IPS-20b (cell line): ENCODE measurements at regions not wholly inside any gene's neighbourhood (a gene's known extent, or its start where the extent isn't known, plus 50 kb on each side); places are given as distances from the start of the nearest gene placed in this dataset.

ENCODE experiments used
- H3K27ac ChIP-seq: one replicate; pipeline ENCODE4 v1.5.1; 2013; ENCODE audit warnings: low read length
- H3K27me3 ChIP-seq: 2 replicates; pipeline ENCODE4 v1.6.1; 2013; ENCODE audit warnings: mild to moderate bottlenecking, low read length, inconsistent platforms; ENCODE audit not compliant: insufficient read depth
- H3K36me3 ChIP-seq: 2 replicates; pipeline ENCODE4 v1.6.1; 2013; ENCODE audit warnings: low read depth, mild to moderate bottlenecking, inconsistent platforms, low read length, moderate library complexity; ENCODE audit not compliant: insufficient read depth
- H3K4me1 ChIP-seq: 2 replicates; pipeline ENCODE4 v1.6.1; 2013; ENCODE audit warnings: mild to moderate bottlenecking, control low read depth, inconsistent platforms, low read length, moderate library complexity; ENCODE audit not compliant: insufficient read depth
- H3K4me3 ChIP-seq: 2 replicates; pipeline ENCODE4 v1.5.1; 2013; ENCODE audit warnings: mild to moderate bottlenecking, low read length, inconsistent platforms
- H3K9ac ChIP-seq: 2 replicates; pipeline ENCODE4 v1.6.1; 2013; ENCODE audit warnings: low read depth, mild to moderate bottlenecking, inconsistent platforms, low read length, moderate library complexity
- H3K9me3 ChIP-seq: 2 replicates; pipeline ENCODE4 v1.6.1; 2013; ENCODE audit warnings: mild to moderate bottlenecking, low read depth, low read length, inconsistent platforms; ENCODE audit not compliant: insufficient read depth

GRCh38 chrX:20857746-20858145 is 516.5 kb upstream of the CNKSR2 start:
- Histone ChIP-seq H3K4me1 (peaks cover 4% of the 10 kb centered on the region), H3K9me3 (peaks cover 8% of the 10 kb centered on the region), H3K9ac (no peak overlapping the region), H3K36me3 (no peaks in the 10 kb centered on the region), H3K4me3 (no peak overlapping the region), H3K27ac (no peak overlapping the region), H3K27me3 (no peaks in the 10 kb centered on the region)

GRCh38 chrX:20838477-20838876 is 535.7 kb upstream of the CNKSR2 start:
- no peaks in the 10 kb centered on the region for H3K4me1 ChIP-seq
- H3K9ac ChIP-seq, result no peak overlapping the region
- H3K4me3 ChIP-seq, result no peak overlapping the region
- peaks cover 6% of the 10 kb centered on the region for H3K9me3 ChIP-seq
- H3K27ac ChIP-seq, result no peak overlapping the region
- no peaks in the 10 kb centered on the region for H3K27me3 ChIP-seq
- H3K36me3 ChIP-seq, result no peaks in the 10 kb centered on the region

GRCh38 chrX:20829665-20830491 is 544.3 kb upstream of the CNKSR2 start:
- H3K9ac ChIP-seq, result no peak overlapping the region
- H3K9me3 ChIP-seq, result no peaks in the 10 kb centered on the region
- no peaks in the 10 kb centered on the region for H3K27me3 ChIP-seq
- no peak overlapping the region for H3K4me3 ChIP-seq
- H3K36me3 ChIP-seq, result no peaks in the 10 kb centered on the region
- H3K27ac ChIP-seq, result no peak overlapping the region
- no peaks in the 10 kb centered on the region for H3K4me1 ChIP-seq

- H3K27ac ChIP-seq, result no peak overlapping the region
- H3K27me3 ChIP-seq, result no peaks in the 10 kb centered on the region
- no peak overlapping the region for H3K4me3 ChIP-seq
- no peaks in the 10 kb centered on the region for H3K4me1 ChIP-seq
- no peak overlapping the region for H3K9ac ChIP-seq
- H3K9me3 ChIP-seq, result no peaks in the 10 kb centered on the region
- H3K36me3 ChIP-seq, result no peaks in the 10 kb centered on the region
Observed at GRCh38 chrX:20825984-20826383, 548.2 kb upstream of the CNKSR2 start.

- no peaks in the 10 kb centered on the region for H3K4me1 ChIP-seq
- no peak overlapping the region for H3K4me3 ChIP-seq
- H3K9ac ChIP-seq, result no peak overlapping the region
- H3K9me3 ChIP-seq, result no peaks in the 10 kb centered on the region
- H3K36me3 ChIP-seq, result no peaks in the 10 kb centered on the region
- no peaks in the 10 kb centered on the region for H3K27me3 ChIP-seq
- no peak overlapping the region for H3K27ac ChIP-seq
Observed at GRCh38 chrX:20803971-20804370, 537.3 kb upstream of the RPS6KA3 start.

DNA sequence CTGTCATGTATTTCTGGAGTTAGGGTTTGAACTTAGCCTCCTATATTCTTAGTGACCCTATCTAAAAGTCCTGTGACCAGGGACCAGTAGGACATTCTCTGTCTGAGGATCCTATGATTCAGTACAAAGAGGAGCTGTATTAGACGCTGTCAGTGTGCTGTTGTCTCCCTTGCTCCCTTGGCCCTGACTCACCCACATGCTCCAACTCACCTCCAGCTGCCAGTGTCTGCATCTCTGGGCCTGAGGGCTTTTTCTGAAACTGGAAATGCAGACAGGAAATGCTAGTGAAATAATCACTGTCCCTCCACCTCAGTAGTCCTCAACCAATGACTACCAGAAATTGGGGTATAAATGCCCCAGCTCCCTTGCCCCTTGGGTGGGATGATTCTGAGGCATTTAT is 535.3 kb upstream of the RPS6KA3 start:
- Histone ChIP-seq H3K4me3 (no peak overlapping the region), H3K27ac (no peak overlapping the region), H3K27me3 (no peaks in the 10 kb centered on the region), H3K36me3 (no peaks in the 10 kb centered on the region), H3K9ac (no peak overlapping the region), H3K9me3 (no peaks in the 10 kb centered on the region), H3K4me1 (no peaks in the 10 kb centered on the region)

GRCh38 chrX:20796450-20796849 is 529.7 kb upstream of the RPS6KA3 start:
- Histone ChIP-seq H3K27ac (no peak overlapping the region), H3K27me3 (no peaks in the 10 kb centered on the region), H3K9ac (no peak overlapping the region)

DNA sequence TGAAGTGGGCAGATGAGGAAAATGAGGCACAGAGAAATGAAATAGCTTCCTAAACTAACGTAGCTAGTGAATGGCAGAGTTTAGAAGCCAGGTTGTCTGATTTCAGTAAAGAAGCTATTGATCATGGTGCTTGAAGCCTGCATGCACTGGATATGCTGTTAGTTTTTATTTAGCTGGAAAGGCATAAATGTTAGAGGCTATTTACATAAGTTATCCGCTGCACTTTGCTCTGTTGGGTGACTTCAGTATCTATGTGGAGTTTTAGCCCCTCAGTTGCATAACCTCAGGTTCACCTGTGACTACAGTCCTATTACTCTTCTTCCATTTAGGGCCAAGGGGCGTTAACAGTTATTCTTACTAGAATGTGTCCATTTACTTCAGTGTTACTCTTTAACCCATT is 522.4 kb upstream of the RPS6KA3 start:
- Histone ChIP-seq H3K4me1 (no peaks in the 10 kb centered on the region), H3K4me3 (no peak overlapping the region), H3K27ac (no peak overlapping the region), H3K27me3 (no peaks in the 10 kb centered on the region), H3K36me3 (no peaks in the 10 kb centered on the region), H3K9ac (no peak overlapping the region), H3K9me3 (no peaks in the 10 kb centered on the region)

More at GRCh38 chrX:20796450-20796849, 529.7 kb upstream of the RPS6KA3 start:
- Histone ChIP-seq H3K4me3 (no peak overlapping the region), H3K36me3 (no peaks in the 10 kb centered on the region), H3K9me3 (no peaks in the 10 kb centered on the region), H3K4me1 (no peaks in the 10 kb centered on the region)

DNA sequence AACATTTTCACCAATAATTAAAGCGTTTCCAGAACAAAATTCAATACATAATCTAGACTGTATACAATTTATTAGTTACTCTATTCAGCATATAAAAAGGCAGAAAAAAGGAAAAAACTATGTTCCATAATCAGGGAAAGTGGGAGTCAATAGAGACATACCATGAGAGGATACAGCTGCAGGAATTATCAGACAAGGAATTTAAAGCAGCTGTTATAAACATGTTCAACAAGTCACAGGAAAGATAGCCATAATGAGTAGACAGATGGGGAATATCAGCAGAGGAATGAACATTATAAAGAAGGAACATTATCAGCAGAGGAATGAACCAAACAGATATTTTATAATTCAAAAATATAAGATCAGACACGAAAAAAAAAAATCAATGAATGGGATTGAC is 500.6 kb upstream of the RPS6KA3 start:
- no peaks in the 10 kb centered on the region for H3K4me1 ChIP-seq
- H3K9ac ChIP-seq, result no peak overlapping the region
- no peak overlapping the region for H3K27ac ChIP-seq

DNA sequence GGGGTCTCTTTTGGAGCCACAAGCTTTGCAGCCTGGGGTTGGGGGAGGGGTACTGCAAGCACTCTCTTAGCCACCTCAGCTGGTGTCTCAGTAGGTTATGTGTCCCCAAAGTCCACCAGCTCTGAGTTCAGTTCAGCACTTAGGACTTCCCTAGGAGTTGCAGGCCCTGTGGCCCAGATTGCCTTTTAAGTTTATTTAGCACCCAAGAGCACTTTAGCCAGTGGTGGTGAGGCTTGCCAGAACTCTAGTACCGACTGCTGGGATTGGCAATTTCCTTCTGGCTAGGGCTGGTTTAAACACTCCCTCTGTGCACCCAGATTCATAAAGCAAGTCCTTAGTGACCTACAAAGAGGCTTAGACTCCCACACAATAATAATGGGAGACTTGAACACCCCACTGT is 489.9 kb upstream of the RPS6KA3 start:
- Histone ChIP-seq H3K27ac (no peak overlapping the region), H3K36me3 (no peaks in the 10 kb centered on the region), H3K4me3 (no peak overlapping the region), H3K4me1 (no peaks in the 10 kb centered on the region), H3K9me3 (no peaks in the 10 kb centered on the region), H3K27me3 (no peaks in the 10 kb centered on the region), H3K9ac (no peak overlapping the region)

More for the DNA sequence above, 500.6 kb upstream of the RPS6KA3 start:
- no peaks in the 10 kb centered on the region; the same call in 1 of the 2 replicates for H3K9me3 ChIP-seq
- no peaks in the 10 kb centered on the region for H3K36me3 ChIP-seq
- no peaks in the 10 kb centered on the region for H3K27me3 ChIP-seq
- no peak overlapping the region for H3K4me3 ChIP-seq

DNA sequence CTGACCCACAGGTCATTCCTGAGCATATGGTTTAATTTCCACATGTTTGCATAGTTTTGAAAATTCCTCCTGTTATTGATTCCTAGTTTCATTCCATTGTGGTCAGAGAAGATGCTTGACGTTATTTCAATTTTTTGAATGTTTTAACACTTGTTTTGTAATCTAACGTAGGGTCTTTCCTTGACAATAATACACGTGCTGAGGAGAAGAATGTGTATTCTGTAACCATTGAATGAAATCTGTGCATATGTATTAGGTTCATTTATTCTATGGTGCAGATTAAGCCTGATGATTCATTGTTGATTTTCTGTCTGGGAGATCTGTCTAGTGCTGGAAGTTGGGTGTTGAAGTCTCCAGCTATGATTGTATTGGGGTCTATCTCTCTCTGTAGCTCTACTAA is 486.4 kb upstream of the RPS6KA3 start:
- Histone ChIP-seq H3K4me3 (no peak overlapping the region), H3K9me3 (no peaks in the 10 kb centered on the region), H3K27ac (no peak overlapping the region), H3K4me1 (no peaks in the 10 kb centered on the region), H3K27me3 (no peaks in the 10 kb centered on the region), H3K9ac (no peak overlapping the region), H3K36me3 (no peaks in the 10 kb centered on the region)

- no peak overlapping the region for H3K9ac ChIP-seq
- no peaks in the 10 kb centered on the region for H3K36me3 ChIP-seq
- no peaks in the 10 kb centered on the region for H3K4me1 ChIP-seq
- H3K27me3 ChIP-seq, result no peaks in the 10 kb centered on the region
- no peak overlapping the region for H3K27ac ChIP-seq
- H3K4me3 ChIP-seq, result no peak overlapping the region
- H3K9me3 ChIP-seq, result no peaks in the 10 kb centered on the region
Observed at GRCh38 chrX:20746690-20747089, 480.0 kb upstream of the RPS6KA3 start.
